Tibial artery (tissue), 4 donors: ENCODE measurements at regions not wholly inside any gene's neighbourhood (a gene's known extent, or its start where the extent isn't known, plus 50 kb on each side); places are given as distances from the start of the nearest gene placed in this dataset.

Experiments
- DNase-seq, 2 donors: peaks; one replicate each; pipeline ENCODE4 v3.0.0-alpha.2; 2019
- H3K27ac ChIP-seq, 2 donors: fragments of 200-600 bp; sonication (generic) in 1 of 2; 1 replicate in 1 of 2; 2 replicates in 1 of 2; pipeline ENCODE4 v1.5.1; 2018 to 2019; ENCODE audit warnings: mild to moderate bottlenecking in 1 of 2
- H3K27me3 ChIP-seq, 2 donors: fragments of 200-600 bp; sonication (generic) in 1 of 2; one replicate each; pipeline versions ENCODE4 v1.5.1 to v1.6.0; 2016 to 2019
- H3K36me3 ChIP-seq, 3 donors: fragments of 200-600 bp; sonication (generic) in 2 of 3; one replicate each; pipeline ENCODE4 v1.5.1; 2016 to 2019; ENCODE audit warnings: mild to moderate bottlenecking in 2 of 3
- H3K4me1 ChIP-seq, 4 donors: fragments of 200-600 bp; sonication (generic) in 2 of 4; 1 replicate in 3 of 4; 2 replicates in 1 of 4; pipeline ENCODE4 v1.5.1; 2016 to 2019
- H3K4me3 ChIP-seq, 2 donors: fragments of 200-600 bp; sonication (generic) in 1 of 2; 1 replicate in 1 of 2; 2 replicates in 1 of 2; pipeline ENCODE4 v1.5.1; 2018 to 2019; ENCODE audit warnings: mild to moderate bottlenecking in 2 of 2
- H3K9me3 ChIP-seq, 3 donors: fragments of 200-600 bp; sonication (generic) in 1 of 3; one replicate each; pipeline ENCODE4 v1.5.1; 2016 to 2019
- intact Hi-C: fragments of 100-400 bp; cut with DNase I; formaldehyde crosslinking; loops from one replicate; pipeline ENCODE4 v1.15.0; 2023; ENCODE audit warnings: low total_unique reads
- TF ChIP-seq, protein P1 (sequence below), 2 experiments: fragments of 200-600 bp in 1 of 2; fragments of 450-650 bp in 1 of 2; IDR thresholded peaks; one replicate each; pipeline ENCODE4 v1.5.1; 2017 to 2019; ENCODE audit warnings: antibody characterized with exemption in 2 of 2, mild to moderate bottlenecking in 1 of 2, moderate library complexity in 1 of 2

DNA sequence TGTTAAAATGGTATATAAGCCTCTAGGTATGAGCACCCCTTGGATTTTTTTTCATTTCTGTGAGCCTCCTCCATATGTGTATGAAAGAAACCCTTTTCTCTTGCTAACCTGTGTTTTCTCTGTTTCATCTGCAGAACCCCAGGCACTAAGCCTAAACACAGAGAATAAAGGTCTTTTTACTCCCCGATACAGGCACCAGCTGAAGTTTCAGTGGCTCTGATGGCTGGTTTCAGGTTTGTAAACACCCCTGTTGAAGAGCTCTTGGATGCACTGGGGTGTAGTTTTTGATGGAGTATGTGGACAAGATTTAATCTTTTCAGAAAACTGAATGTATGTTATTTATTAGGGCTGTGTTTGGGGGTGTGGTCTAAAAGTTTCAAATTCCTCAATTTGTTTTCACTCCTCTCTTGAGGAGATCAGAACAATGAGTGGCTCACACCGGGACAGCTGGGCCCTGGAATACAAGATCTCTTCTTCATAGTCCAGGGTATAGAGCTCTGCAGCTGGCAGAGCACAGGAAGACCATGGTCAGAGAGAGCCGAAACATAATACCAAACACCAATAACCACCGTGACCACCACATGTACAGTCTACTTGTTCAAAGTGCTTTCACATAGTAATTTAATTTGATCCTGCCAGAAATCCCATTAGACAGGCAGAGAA is 50.2 kb upstream of the VTCN1 start:
- Histone ChIP-seq H3K36me3 (no peaks in the 10 kb centered on the region), H3K27ac (no peak overlapping the region), H3K27me3 (no peaks in the 10 kb centered on the region), H3K4me1 (no peaks in the 10 kb centered on the region), H3K4me3 (no peak overlapping the region), H3K9me3 (peaks cover 0 to 5% (median 0%) of the 10 kb centered on the region in 3 donors)
- intact Hi-C loops: no loop called here
- TF ChIP-seq, protein P1, sequence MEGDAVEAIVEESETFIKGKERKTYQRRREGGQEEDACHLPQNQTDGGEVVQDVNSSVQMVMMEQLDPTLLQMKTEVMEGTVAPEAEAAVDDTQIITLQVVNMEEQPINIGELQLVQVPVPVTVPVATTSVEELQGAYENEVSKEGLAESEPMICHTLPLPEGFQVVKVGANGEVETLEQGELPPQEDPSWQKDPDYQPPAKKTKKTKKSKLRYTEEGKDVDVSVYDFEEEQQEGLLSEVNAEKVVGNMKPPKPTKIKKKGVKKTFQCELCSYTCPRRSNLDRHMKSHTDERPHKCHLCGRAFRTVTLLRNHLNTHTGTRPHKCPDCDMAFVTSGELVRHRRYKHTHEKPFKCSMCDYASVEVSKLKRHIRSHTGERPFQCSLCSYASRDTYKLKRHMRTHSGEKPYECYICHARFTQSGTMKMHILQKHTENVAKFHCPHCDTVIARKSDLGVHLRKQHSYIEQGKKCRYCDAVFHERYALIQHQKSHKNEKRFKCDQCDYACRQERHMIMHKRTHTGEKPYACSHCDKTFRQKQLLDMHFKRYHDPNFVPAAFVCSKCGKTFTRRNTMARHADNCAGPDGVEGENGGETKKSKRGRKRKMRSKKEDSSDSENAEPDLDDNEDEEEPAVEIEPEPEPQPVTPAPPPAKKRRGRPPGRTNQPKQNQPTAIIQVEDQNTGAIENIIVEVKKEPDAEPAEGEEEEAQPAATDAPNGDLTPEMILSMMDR (IDR thresholded peaks at IDR 0.05): no peak
- no peak for DNase-seq
